ENCODE measurements at regions not wholly inside any gene's neighbourhood (a gene's known extent, or its start where the extent isn't known, plus 50 kb on each side); places are given as distances from the start of the nearest gene placed in this dataset.

- DNase-seq, result no peak
These were observed 252.9 kb upstream of the ZMIZ1 start for GRCh38 chr10:78815702-78816334.

- DNase-seq, result no peak
These were observed 251.4 kb upstream of the ZMIZ1 start for GRCh38 chr10:78817361-78817760.

- DNase-seq, result no peak
These were observed 251.0 kb upstream of the ZMIZ1 start for GRCh38 chr10:78817804-78818203.

GRCh38 chr10:78819361-78820006, 249.3 kb upstream of the ZMIZ1 start:
- no peak for DNase-seq

- no peak for DNase-seq
These were observed 248.8 kb upstream of the ZMIZ1 start for GRCh38 chr10:78820007-78820362.

GRCh38 chr10:78821052-78821451, 247.7 kb upstream of the ZMIZ1 start:
- DNase-seq, result no peak

GRCh38 chr10:78828647-78829539, 239.9 kb upstream of the ZMIZ1 start:
- DNase-seq, result no peak

- no peak for DNase-seq
These were observed 239.2 kb upstream of the ZMIZ1 start for GRCh38 chr10:78829565-78829964.

GRCh38 chr10:78830062-78830975, 238.4 kb upstream of the ZMIZ1 start:
- no peak for DNase-seq

GRCh38 chr10:78830976-78831375, 237.8 kb upstream of the ZMIZ1 start:
- no peak for DNase-seq

GRCh38 chr10:78831461-78831860, 237.3 kb upstream of the ZMIZ1 start:
- DNase-seq, result no peak

- no peak for DNase-seq
These were observed 236.5 kb upstream of the ZMIZ1 start for GRCh38 chr10:78832281-78832680.

- no peak for DNase-seq
These were observed 230.6 kb upstream of the ZMIZ1 start for GRCh38 chr10:78838141-78838657.

GRCh38 chr10:78843495-78843894, 225.3 kb upstream of the ZMIZ1 start:
- DNase-seq, result no peak

- peak in 1 of 2 experiments; percentile 21 for DNase-seq
These were observed 223.7 kb upstream of the ZMIZ1 start for GRCh38 chr10:78844960-78845607.

- no peak for DNase-seq
These were observed 222.7 kb upstream of the ZMIZ1 start for GRCh38 chr10:78846071-78846470.

GRCh38 chr10:78846760-78847159, 222.0 kb upstream of the ZMIZ1 start:
- DNase-seq, result no peak

- no peak for DNase-seq
These were observed 221.3 kb upstream of the ZMIZ1 start for GRCh38 chr10:78847485-78847884.

GRCh38 chr10:78849115-78849514, 219.7 kb upstream of the ZMIZ1 start:
- no peak for DNase-seq

GRCh38 chr10:78849731-78850130, 219.0 kb upstream of the ZMIZ1 start:
- DNase-seq, result no peak

GRCh38 chr10:78850644-78851435, 217.9 kb upstream of the ZMIZ1 start:
- DNase-seq, result no peak

Measured in NCI-H187 (cell line).